ENCODE measurements at regions not wholly inside any gene's neighbourhood (a gene's known extent, or its start where the extent isn't known, plus 50 kb on each side); places are given as distances from the start of the nearest gene placed in this dataset.

DNA sequence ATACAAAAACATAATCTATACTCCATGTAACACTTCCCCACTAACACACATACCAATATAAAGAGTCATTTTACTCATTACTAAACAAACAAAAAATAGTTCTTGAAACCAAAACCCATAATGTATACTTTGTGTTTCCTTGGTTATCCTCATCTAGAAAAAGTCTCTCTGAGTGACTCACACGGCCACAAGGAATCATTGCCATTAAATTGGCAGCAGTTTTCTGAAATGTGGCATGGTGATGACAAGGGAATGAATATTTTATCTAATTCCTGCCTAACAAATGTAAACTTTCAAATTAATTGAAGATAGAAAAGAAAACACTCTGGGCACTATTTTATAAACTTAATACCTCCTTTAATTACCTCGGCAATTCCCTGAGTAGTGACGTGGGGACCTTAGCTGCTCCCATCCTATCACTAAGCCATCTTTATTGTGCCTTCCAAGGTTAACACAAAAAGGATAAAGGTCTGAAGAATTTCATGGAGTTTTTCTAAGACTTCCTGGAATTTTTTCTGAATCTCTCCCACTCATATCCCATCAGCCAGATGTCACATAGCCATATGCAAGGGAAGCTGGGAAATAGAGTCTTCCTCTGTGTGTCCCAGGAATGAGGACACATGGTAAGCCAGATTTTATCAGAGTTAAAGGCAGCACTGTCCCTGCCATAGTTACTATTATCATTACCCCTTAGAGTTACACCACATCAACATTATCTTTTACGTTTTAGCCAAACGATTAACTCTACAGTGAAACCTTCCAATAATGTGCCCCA, 857.2 kb upstream of the TENM4 start (continued):
- TF ChIP-seq EP300 (IDR thresholded peaks at IDR 0.05; ENCODE audit: borderline replicate concordance in 1 of 2, low read depth in 2 of 2, low read length in 2 of 2) (no peak), RAD21 (IDR thresholded peaks at IDR 0.05 in 1 of 2, conservative IDR thresholded peaks at IDR 0.05 in 1 of 2; ENCODE audit: low read depth in 2 of 2, low read length in 2 of 2) (no peak), SP2 (IDR thresholded peaks at IDR 0.05; ENCODE audit: low read length) (no peak), BCL11A (IDR thresholded peaks at IDR 0.05; ENCODE audit: low read depth in 2 of 2, low read length in 2 of 2) (no peak), CBX8 (IDR thresholded peaks at IDR 0.05; ENCODE audit: borderline replicate concordance, low read depth, low read length) (no peak)
- TF ChIP-seq, protein P1, sequence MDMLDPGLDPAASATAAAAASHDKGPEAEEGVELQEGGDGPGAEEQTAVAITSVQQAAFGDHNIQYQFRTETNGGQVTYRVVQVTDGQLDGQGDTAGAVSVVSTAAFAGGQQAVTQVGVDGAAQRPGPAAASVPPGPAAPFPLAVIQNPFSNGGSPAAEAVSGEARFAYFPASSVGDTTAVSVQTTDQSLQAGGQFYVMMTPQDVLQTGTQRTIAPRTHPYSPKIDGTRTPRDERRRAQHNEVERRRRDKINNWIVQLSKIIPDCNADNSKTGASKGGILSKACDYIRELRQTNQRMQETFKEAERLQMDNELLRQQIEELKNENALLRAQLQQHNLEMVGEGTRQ (IDR thresholded peaks at IDR 0.05; ENCODE audit: low read length), result no peak

Data from H1 (cell line).